ENCODE measurements at regions not wholly inside any gene's neighbourhood (a gene's known extent, or its start where the extent isn't known, plus 50 kb on each side); places are given as distances from the start of the nearest gene placed in this dataset.

GRCh38 chr6:44559486-44560270 is 172.2 kb downstream of the CDC5L start:
- H3K27me3 ChIP-seq (ENCODE audit: control insufficient read depth, insufficient read depth, low read length) = no peaks in the 10 kb centered on the region
- H3K27ac ChIP-seq = no peak overlapping the region
- no peaks in the 10 kb centered on the region for H3K79me2 ChIP-seq
- no peak overlapping the region for H3K4me2 ChIP-seq (ENCODE audit: low read length)
- TF ChIP-seq CTCF (IDR thresholded peaks at IDR 0.05) = no peak
- no peak overlapping the region for H3K4me3 ChIP-seq (ENCODE audit: low read depth, low read length)
- no peaks in the 10 kb centered on the region for H3K36me3 ChIP-seq (ENCODE audit: control insufficient read depth, insufficient read depth, low read length)
- no peak overlapping the region for H2AFZ ChIP-seq
- no peaks in the 10 kb centered on the region for H3K9me3 ChIP-seq (ENCODE audit: control insufficient read depth, low read length)
- H3K4me1 ChIP-seq = no peaks in the 10 kb centered on the region
- no peak overlapping the region for H3K9ac ChIP-seq

GRCh38 chr6:44560458-44561059 is 173.1 kb downstream of the CDC5L start:
- no peak for TF ChIP-seq CTCF (IDR thresholded peaks at IDR 0.05)

GRCh38 chr6:44561060-44561623 is 173.6 kb downstream of the CDC5L start:
- H3K27ac ChIP-seq = no peak overlapping the region
- no peaks in the 10 kb centered on the region for H3K79me2 ChIP-seq
- no peaks in the 10 kb centered on the region for H3K4me1 ChIP-seq
- no peak overlapping the region for H2AFZ ChIP-seq
- no peaks in the 10 kb centered on the region for H3K9me3 ChIP-seq (ENCODE audit: control insufficient read depth, low read length)
- no peak for TF ChIP-seq CTCF (IDR thresholded peaks at IDR 0.05)
- no peak overlapping the region for H3K9ac ChIP-seq
- no peaks in the 10 kb centered on the region for H3K36me3 ChIP-seq (ENCODE audit: control insufficient read depth, insufficient read depth, low read length)
- H3K4me3 ChIP-seq (ENCODE audit: low read depth, low read length) = no peak overlapping the region
- H3K27me3 ChIP-seq (ENCODE audit: control insufficient read depth, insufficient read depth, low read length) = no peaks in the 10 kb centered on the region
- no peak overlapping the region for H3K4me2 ChIP-seq (ENCODE audit: low read length)

More at GRCh38 chr6:44560458-44561059, 173.1 kb downstream of the CDC5L start:
- Histone ChIP-seq H3K9me3 (ENCODE audit: control insufficient read depth, low read length) (no peaks in the 10 kb centered on the region), H2AFZ (no peak overlapping the region), H3K9ac (no peak overlapping the region), H3K27me3 (ENCODE audit: control insufficient read depth, insufficient read depth, low read length) (no peaks in the 10 kb centered on the region), H3K4me3 (ENCODE audit: low read depth, low read length) (no peak overlapping the region), H3K36me3 (ENCODE audit: control insufficient read depth, insufficient read depth, low read length) (no peaks in the 10 kb centered on the region), H3K4me1 (no peaks in the 10 kb centered on the region), H3K79me2 (no peaks in the 10 kb centered on the region), H3K4me2 (ENCODE audit: low read length) (no peak overlapping the region), H3K27ac (no peak overlapping the region)

GRCh38 chr6:44561832-44562665 is 174.5 kb downstream of the CDC5L start:
- no peaks in the 10 kb centered on the region for H3K79me2 ChIP-seq
- H2AFZ ChIP-seq = no peak overlapping the region
- H3K27ac ChIP-seq = no peak overlapping the region
- H3K27me3 ChIP-seq (ENCODE audit: control insufficient read depth, insufficient read depth, low read length) = no peaks in the 10 kb centered on the region
- TF ChIP-seq CTCF (IDR thresholded peaks at IDR 0.05) = no peak
- no peaks in the 10 kb centered on the region for H3K4me1 ChIP-seq
- H3K36me3 ChIP-seq (ENCODE audit: control insufficient read depth, insufficient read depth, low read length) = no peaks in the 10 kb centered on the region
- no peak overlapping the region for H3K4me3 ChIP-seq (ENCODE audit: low read depth, low read length)
- H3K9ac ChIP-seq = no peak overlapping the region
- no peaks in the 10 kb centered on the region for H3K9me3 ChIP-seq (ENCODE audit: control insufficient read depth, low read length)
- no peak overlapping the region for H3K4me2 ChIP-seq (ENCODE audit: low read length)
